OCI-LY7 (cell line): ENCODE measurements at regions not wholly inside any gene's neighbourhood (a gene's known extent, or its start where the extent isn't known, plus 50 kb on each side); places are given as distances from the start of the nearest gene placed in this dataset.

ENCODE experiments used
- EZH2phosphoT487 ChIP-seq: fragments of 200-600 bp; sonication (generic); IDR thresholded peaks from 2 replicates; pipeline ENCODE4 v1.6.1; 2018; ENCODE audit warnings: low read depth, borderline replicate concordance, mild to moderate bottlenecking, mixed run types, antibody characterized with exemption, low read length, moderate library complexity, mixed read lengths
- TF ChIP-seq, protein P1 (sequence below): fragments of 200-600 bp; sonication (generic); conservative IDR thresholded peaks from 2 replicates; pipeline ENCODE4 v1.5.1; 2014; ENCODE audit warnings: mild to moderate bottlenecking, antibody characterized with exemption, low read length, moderate library complexity, mixed read lengths

DNA sequence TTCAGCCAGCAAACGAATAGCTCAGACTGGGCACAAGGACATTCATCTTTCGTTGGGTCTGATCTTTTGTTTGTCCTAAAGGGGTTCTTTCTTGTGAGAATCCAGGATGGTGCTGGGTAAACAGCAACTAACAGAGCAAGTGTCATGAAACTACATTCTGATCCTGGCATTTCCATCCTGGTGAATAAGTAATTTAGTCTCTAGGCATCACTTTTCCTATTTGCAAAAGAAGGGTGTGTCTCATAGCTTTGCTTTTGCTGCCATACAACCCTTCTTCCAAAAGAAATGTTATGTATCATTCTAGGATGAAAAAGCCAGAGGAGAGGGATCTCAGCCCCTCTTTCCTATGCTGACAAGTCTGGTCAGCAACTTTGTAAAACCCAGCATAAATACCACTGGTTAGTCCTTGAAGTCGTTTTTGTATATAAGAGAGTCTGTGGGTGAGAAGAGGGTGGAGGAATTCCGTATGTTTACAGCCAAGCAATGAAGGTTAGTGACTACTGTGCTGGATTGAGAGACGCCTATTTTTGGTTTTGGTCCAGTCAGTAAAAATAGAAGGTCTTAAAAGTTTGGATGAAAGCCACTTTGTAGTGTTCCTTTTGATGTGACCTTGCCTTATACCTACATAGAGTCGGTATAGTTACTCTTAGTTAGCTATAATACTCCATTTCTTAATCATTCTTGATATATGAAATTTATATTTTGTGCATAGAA lies 88.4 kb upstream of the SLC25A13 start:
- TF ChIP-seq, protein P1, sequence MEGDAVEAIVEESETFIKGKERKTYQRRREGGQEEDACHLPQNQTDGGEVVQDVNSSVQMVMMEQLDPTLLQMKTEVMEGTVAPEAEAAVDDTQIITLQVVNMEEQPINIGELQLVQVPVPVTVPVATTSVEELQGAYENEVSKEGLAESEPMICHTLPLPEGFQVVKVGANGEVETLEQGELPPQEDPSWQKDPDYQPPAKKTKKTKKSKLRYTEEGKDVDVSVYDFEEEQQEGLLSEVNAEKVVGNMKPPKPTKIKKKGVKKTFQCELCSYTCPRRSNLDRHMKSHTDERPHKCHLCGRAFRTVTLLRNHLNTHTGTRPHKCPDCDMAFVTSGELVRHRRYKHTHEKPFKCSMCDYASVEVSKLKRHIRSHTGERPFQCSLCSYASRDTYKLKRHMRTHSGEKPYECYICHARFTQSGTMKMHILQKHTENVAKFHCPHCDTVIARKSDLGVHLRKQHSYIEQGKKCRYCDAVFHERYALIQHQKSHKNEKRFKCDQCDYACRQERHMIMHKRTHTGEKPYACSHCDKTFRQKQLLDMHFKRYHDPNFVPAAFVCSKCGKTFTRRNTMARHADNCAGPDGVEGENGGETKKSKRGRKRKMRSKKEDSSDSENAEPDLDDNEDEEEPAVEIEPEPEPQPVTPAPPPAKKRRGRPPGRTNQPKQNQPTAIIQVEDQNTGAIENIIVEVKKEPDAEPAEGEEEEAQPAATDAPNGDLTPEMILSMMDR = no peak
- no peak for TF ChIP-seq EZH2phosphoT487
